Activated CD8-positive, alpha-beta memory T cell treated with anti-CD3 and anti-CD28 coated beads for 4 hours (primary cell): ENCODE measurements at regions not wholly inside any gene's neighbourhood (a gene's known extent, or its start where the extent isn't known, plus 50 kb on each side); places are given as distances from the start of the nearest gene placed in this dataset.

ENCODE experiments used
- DNase-seq, 2 donors: peaks; one replicate each; pipeline ENCODE4 v3.0.0-alpha.2; 2020; ENCODE audit warnings: low read depth in 2 of 2

- no peak for DNase-seq
These were observed 199.4 kb upstream of the THBS1 start for GRCh38 chr15:39381517-39381916.

GRCh38 chr15:39388118-39388517 is 192.8 kb upstream of the THBS1 start:
- DNase-seq: no peak

- DNase-seq: no peak
These were observed 189.6 kb upstream of the THBS1 start for GRCh38 chr15:39391230-39391629.

- DNase-seq: no peak
These were observed 188.3 kb upstream of the THBS1 start for GRCh38 chr15:39392469-39393047.

- no peak for DNase-seq
These were observed 187.1 kb upstream of the THBS1 start for GRCh38 chr15:39393575-39394335.

- DNase-seq: no peak
These were observed 186.4 kb upstream of the THBS1 start for GRCh38 chr15:39394496-39394895.

- no peak for DNase-seq
These were observed 183.8 kb upstream of the THBS1 start for GRCh38 chr15:39396979-39397615.

GRCh38 chr15:39397883-39398282 is 183.0 kb upstream of the THBS1 start:
- DNase-seq: no peak

- DNase-seq: no peak
These were observed 181.3 kb upstream of the THBS1 start for GRCh38 chr15:39399600-39399999.

- no peak for DNase-seq
These were observed 180.9 kb upstream of the THBS1 start for GRCh38 chr15:39400002-39400401.

GRCh38 chr15:39400821-39401550 is 179.9 kb upstream of the THBS1 start:
- no peak for DNase-seq

- DNase-seq: no peak
These were observed 177.2 kb upstream of the THBS1 start for GRCh38 chr15:39403640-39404117.

- no peak for DNase-seq
These were observed 176.1 kb upstream of the THBS1 start for GRCh38 chr15:39404767-39405181.

GRCh38 chr15:39406485-39406884 is 174.4 kb upstream of the THBS1 start:
- no peak for DNase-seq

- DNase-seq: no peak
These were observed 173.8 kb upstream of the THBS1 start for GRCh38 chr15:39407116-39407515.

- no peak for DNase-seq
These were observed 170.9 kb upstream of the THBS1 start for GRCh38 chr15:39409876-39410530.

GRCh38 chr15:39411102-39411989 is 169.5 kb upstream of the THBS1 start:
- DNase-seq: no peak

GRCh38 chr15:39413558-39413957 is 167.3 kb upstream of the THBS1 start:
- no peak for DNase-seq

GRCh38 chr15:39414201-39414600 is 166.7 kb upstream of the THBS1 start:
- no peak for DNase-seq

GRCh38 chr15:39415634-39416033 is 165.2 kb upstream of the THBS1 start:
- no peak for DNase-seq

GRCh38 chr15:39416258-39416657 is 164.6 kb upstream of the THBS1 start:
- DNase-seq: no peak
